GM12878 (cell line): ENCODE measurements at regions not wholly inside any gene's neighbourhood (a gene's known extent, or its start where the extent isn't known, plus 50 kb on each side); places are given as distances from the start of the nearest gene placed in this dataset.

ENCODE experiments used
- EP300 ChIP-seq, 2 experiments: fragments of 150-350 bp in 1 of 2; IDR thresholded peaks; 2 replicates each; pipeline ENCODE4 v1.6.1; 2011 to 2012; ENCODE audit warnings: low read depth in 2 of 2, low read length in 2 of 2, borderline replicate concordance in 1 of 2, improper control_type of control experiment in 1 of 2, inconsistent platforms in 1 of 2; ENCODE audit not compliant: control insufficient read depth in 1 of 2
- HCFC1 ChIP-seq: fragments of 150-350 bp; IDR thresholded peaks from 2 replicates; pipeline ENCODE4 v1.6.1; 2014; ENCODE audit warnings: low read length
- IKZF2 ChIP-seq, 2 experiments: fragments of 450-650 bp; IDR thresholded peaks; 2 replicates each; pipeline ENCODE4 v1.6.1; 2017; ENCODE audit warnings: mild to moderate bottlenecking in 2 of 2, moderate library complexity in 2 of 2
- RFX5 ChIP-seq: IDR thresholded peaks from 2 replicates; pipeline ENCODE4 v1.6.1; 2011; ENCODE audit warnings: low read depth, low read length, improper control_type of control experiment
- SPI1 ChIP-seq: IDR thresholded peaks from 2 replicates; pipeline ENCODE4 v1.6.1; 2011; ENCODE audit warnings: low read depth, mild to moderate bottlenecking, low read length, moderate library complexity, borderline replicate concordance; ENCODE audit not compliant: insufficient read depth
- TF ChIP-seq, protein P1 (sequence below), 3 experiments: IDR thresholded peaks in 2 of 3; conservative IDR thresholded peaks in 1 of 3; 2 replicates each; pipeline ENCODE4 v1.5.1; 2011; ENCODE audit warnings: low read depth in 3 of 3, low read length in 3 of 3, mild to moderate bottlenecking in 3 of 3, control low read depth in 2 of 3, moderate library complexity in 2 of 3, inconsistent platforms in 1 of 3, mixed read lengths in 1 of 3; ENCODE audit not compliant: control insufficient read depth in 2 of 3, insufficient read depth in 1 of 3; ENCODE audit errors: extremely low read depth in 1 of 3
- TF ChIP-seq, protein P2 (sequence below): IDR thresholded peaks from 2 replicates; pipeline ENCODE4 v1.6.1; 2012; ENCODE audit warnings: low read depth, low read length, improper control_type of control experiment

DNA sequence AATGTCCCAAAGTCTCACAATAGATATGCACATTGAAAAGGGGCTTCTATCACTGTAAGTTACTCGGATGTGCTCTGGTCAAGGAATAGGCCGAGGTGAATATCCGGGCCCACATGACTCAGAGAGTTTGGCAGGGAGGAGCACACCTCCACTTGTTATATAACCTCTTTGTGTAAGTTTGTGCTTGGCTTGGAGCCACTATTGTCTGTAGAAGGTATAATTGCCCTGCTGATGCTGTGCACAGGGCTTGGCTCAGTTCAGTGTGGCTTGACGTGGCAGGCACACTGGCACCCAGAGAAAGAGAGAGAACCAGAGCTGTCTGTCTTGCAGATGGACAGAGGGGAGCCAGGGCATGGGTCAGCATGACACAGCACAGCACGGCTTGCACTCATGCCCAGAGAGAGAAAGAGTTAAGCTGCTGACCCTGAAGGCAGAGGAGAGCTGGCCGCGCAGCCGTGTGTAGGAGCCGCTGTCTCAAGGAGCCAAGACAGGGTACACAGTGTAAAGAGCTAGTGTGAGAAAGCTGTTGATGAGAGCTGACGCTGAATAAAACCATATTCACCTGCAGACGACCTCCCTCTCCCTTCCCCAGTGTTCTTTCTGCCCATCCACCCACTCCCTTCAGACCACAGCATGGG, 482.5 kb downstream of the C6orf118 start:
- TF ChIP-seq, protein P1, sequence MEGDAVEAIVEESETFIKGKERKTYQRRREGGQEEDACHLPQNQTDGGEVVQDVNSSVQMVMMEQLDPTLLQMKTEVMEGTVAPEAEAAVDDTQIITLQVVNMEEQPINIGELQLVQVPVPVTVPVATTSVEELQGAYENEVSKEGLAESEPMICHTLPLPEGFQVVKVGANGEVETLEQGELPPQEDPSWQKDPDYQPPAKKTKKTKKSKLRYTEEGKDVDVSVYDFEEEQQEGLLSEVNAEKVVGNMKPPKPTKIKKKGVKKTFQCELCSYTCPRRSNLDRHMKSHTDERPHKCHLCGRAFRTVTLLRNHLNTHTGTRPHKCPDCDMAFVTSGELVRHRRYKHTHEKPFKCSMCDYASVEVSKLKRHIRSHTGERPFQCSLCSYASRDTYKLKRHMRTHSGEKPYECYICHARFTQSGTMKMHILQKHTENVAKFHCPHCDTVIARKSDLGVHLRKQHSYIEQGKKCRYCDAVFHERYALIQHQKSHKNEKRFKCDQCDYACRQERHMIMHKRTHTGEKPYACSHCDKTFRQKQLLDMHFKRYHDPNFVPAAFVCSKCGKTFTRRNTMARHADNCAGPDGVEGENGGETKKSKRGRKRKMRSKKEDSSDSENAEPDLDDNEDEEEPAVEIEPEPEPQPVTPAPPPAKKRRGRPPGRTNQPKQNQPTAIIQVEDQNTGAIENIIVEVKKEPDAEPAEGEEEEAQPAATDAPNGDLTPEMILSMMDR (IDR thresholded peaks at IDR 0.05 in 2 of 3, conservative IDR thresholded peaks at IDR 0.05 in 1 of 3; ENCODE audit: control insufficient read depth in 2 of 3, extremely low read depth in 1 of 3, insufficient read depth in 1 of 3, low read depth in 3 of 3, low read length in 3 of 3) = no peak
- no peak for TF ChIP-seq IKZF2 (IDR thresholded peaks at IDR 0.05)
- TF ChIP-seq, protein P2, sequence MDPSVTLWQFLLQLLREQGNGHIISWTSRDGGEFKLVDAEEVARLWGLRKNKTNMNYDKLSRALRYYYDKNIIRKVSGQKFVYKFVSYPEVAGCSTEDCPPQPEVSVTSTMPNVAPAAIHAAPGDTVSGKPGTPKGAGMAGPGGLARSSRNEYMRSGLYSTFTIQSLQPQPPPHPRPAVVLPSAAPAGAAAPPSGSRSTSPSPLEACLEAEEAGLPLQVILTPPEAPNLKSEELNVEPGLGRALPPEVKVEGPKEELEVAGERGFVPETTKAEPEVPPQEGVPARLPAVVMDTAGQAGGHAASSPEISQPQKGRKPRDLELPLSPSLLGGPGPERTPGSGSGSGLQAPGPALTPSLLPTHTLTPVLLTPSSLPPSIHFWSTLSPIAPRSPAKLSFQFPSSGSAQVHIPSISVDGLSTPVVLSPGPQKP = no peak
- no peak for TF ChIP-seq EP300 (IDR thresholded peaks at IDR 0.05; ENCODE audit: borderline replicate concordance in 1 of 2, control insufficient read depth in 1 of 2, low read depth in 2 of 2, low read length in 2 of 2)
- TF ChIP-seq SPI1 = no peak
- no peak for TF ChIP-seq HCFC1
- no peak for TF ChIP-seq RFX5
